ENCODE measurements at regions not wholly inside any gene's neighbourhood (a gene's known extent, or its start where the extent isn't known, plus 50 kb on each side); places are given as distances from the start of the nearest gene placed in this dataset.
A peak's percentile ranks its signal among the peaks of the same experiment; 100 is the strongest.

DNA sequence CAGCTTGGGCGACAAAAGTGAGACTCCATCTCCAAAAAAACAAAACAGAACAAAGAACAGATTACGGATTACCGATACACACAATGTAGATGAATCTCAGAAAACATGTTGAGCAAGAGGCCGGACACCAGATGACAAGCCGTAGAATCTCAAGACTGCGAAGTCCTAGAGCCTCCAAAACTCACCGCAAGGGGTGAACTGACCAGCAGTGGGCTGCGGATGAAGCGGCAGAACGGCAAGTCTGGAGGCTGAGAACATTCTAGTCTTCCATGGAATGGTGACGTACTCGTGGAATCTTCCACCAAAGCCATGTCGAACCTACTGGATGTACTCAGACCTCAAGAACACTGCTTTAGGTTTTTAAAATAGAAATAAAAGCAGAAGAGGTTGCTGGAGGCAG, 198.8 kb downstream of the NDUFA10 start:
- H3K79me2 ChIP-seq (ENCODE audit: low read depth) = no peaks in the 10 kb centered on the region
- no peak overlapping the region for H3K27ac ChIP-seq
- Mint-ChIP-seq H3K36me3 (no peaks in the 10 kb centered on the region), H3K27ac (no peak overlapping the region), H3K4me1 (peaks cover 23% of the 10 kb centered on the region), H3K9me3 (no peaks in the 10 kb centered on the region), H3K27me3 (ENCODE audit: insufficient read depth, low read depth) (peaks cover 15% of the 10 kb centered on the region), H3K4me3 (no peak overlapping the region)
- H3K9me3 ChIP-seq (ENCODE audit: low read depth) = no peaks in the 10 kb centered on the region
- H3K4me3 ChIP-seq = no peak overlapping the region
- peaks cover 6% of the 10 kb centered on the region for H3F3A ChIP-seq (ENCODE audit: low read depth)
- no peak overlapping the region for H2AFZ ChIP-seq (replicated peaks)
- TF ChIP-seq, protein P1, sequence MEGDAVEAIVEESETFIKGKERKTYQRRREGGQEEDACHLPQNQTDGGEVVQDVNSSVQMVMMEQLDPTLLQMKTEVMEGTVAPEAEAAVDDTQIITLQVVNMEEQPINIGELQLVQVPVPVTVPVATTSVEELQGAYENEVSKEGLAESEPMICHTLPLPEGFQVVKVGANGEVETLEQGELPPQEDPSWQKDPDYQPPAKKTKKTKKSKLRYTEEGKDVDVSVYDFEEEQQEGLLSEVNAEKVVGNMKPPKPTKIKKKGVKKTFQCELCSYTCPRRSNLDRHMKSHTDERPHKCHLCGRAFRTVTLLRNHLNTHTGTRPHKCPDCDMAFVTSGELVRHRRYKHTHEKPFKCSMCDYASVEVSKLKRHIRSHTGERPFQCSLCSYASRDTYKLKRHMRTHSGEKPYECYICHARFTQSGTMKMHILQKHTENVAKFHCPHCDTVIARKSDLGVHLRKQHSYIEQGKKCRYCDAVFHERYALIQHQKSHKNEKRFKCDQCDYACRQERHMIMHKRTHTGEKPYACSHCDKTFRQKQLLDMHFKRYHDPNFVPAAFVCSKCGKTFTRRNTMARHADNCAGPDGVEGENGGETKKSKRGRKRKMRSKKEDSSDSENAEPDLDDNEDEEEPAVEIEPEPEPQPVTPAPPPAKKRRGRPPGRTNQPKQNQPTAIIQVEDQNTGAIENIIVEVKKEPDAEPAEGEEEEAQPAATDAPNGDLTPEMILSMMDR (IDR thresholded peaks at IDR 0.05) = no peak
- TF ChIP-seq EZH2phosphoT487 (IDR thresholded peaks at IDR 0.05) (no peak), EZH2 (IDR thresholded peaks at IDR 0.05) (no peak)
- peaks cover 13% of the 10 kb centered on the region for H3K4me1 ChIP-seq
- H3K36me3 ChIP-seq = no peaks in the 10 kb centered on the region
- DNase-seq (ENCODE audit: low spot score) = no peak
- no peaks in the 10 kb centered on the region for H3K27me3 ChIP-seq
- no peaks in the 10 kb centered on the region for H4K20me1 ChIP-seq (ENCODE audit: low read depth)
- no peak overlapping the region for H3K4me2 ChIP-seq
- no peak overlapping the region for H3K9ac ChIP-seq

DNA sequence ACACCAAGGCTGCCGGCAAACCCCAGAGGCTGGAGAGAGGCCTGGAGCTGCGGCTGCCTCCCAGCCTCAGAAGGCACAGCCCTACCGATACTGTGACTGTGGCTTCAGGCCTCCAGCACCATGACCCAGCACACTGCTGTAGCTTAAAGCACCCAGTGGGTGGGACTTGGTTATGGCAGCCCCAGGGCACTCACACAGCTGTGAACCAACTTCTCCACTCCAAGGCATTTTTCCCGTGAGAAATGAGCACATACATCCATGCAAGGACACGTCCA, 199.5 kb downstream of the NDUFA10 start:
- H3K27ac ChIP-seq = no peak overlapping the region
- Mint-ChIP-seq H3K9me3 (no peaks in the 10 kb centered on the region), H3K27me3 (ENCODE audit: insufficient read depth, low read depth) (peaks cover 16% of the 10 kb centered on the region), H3K27ac (no peak overlapping the region), H3K4me1 (peaks cover 21% of the 10 kb centered on the region), H3K4me3 (no peak overlapping the region), H3K36me3 (no peaks in the 10 kb centered on the region)
- H2AFZ ChIP-seq (replicated peaks) = no peak overlapping the region
- TF ChIP-seq, protein P1 (IDR thresholded peaks at IDR 0.05) = no peak
- TF ChIP-seq EZH2 (IDR thresholded peaks at IDR 0.05) = no peak
- TF ChIP-seq EZH2phosphoT487 (IDR thresholded peaks at IDR 0.05) = no peak
- H4K20me1 ChIP-seq (ENCODE audit: low read depth) = no peaks in the 10 kb centered on the region
- H3K27me3 ChIP-seq = no peaks in the 10 kb centered on the region
- peaks cover 7% of the 10 kb centered on the region for H3K4me1 ChIP-seq
- H3K4me3 ChIP-seq = no peak overlapping the region
- no peaks in the 10 kb centered on the region for H3K36me3 ChIP-seq
- peaks cover 1% of the 10 kb centered on the region for H3F3A ChIP-seq (ENCODE audit: low read depth)
- no peaks in the 10 kb centered on the region for H3K79me2 ChIP-seq (ENCODE audit: low read depth)
- no peak overlapping the region for H3K4me2 ChIP-seq
- no peak for DNase-seq (ENCODE audit: low spot score)
- no peaks in the 10 kb centered on the region for H3K9me3 ChIP-seq (ENCODE audit: low read depth)
- no peak overlapping the region for H3K9ac ChIP-seq

DNA sequence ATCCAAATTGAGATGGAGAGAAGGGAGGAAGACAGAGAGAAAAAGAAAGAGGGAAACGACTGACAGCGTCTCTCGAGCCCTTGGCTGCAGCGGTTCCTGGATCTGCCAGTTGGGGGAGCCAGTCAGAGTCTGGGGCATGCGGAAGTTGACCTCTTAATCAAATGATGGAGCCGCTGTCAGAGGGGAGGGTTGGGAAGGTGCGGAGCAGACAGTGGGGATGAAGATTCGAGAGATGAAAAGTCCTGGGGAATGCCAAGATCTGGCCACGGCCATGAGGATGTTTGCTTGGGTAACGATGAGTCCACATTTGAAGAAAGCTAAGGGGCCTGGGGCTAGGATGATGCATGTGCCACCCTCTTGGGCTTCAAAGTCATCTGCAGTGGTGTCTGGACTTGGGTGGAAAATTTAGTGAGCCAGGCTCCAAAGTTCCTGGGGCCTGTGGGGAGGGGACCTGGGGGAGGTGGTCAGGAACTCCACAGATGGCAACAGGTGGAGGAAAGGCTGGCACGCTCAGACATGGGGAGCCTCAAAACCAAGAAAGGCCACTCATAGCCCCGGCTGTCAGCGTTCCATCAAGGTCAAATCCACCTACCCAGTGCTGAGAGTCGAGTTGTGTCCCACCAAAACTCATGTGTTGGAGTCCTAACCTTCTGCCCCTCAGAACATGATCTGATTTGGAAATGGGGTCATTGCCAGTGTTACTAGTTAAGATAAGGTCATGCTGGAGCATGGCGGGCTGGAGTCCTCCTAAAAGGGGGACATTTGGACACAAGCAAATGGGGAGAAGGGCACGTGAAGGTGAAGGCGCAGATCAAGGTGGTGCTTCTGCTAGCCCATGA, 200.1 kb downstream of the NDUFA10 start:
- H3K79me2 ChIP-seq (ENCODE audit: low read depth) = no peaks in the 10 kb centered on the region
- TF ChIP-seq EZH2phosphoT487 (IDR thresholded peaks at IDR 0.05) = no peak
- TF ChIP-seq, protein P1 (IDR thresholded peaks at IDR 0.05) = peak; percentile 46
- Mint-ChIP-seq H3K4me1 (peaks cover 23% of the 10 kb centered on the region), H3K9me3 (no peaks in the 10 kb centered on the region), H3K27ac (no peak overlapping the region), H3K4me3 (no peak overlapping the region), H3K36me3 (no peaks in the 10 kb centered on the region), H3K27me3 (ENCODE audit: insufficient read depth, low read depth) (peaks cover 16% of the 10 kb centered on the region)
- no peak overlapping the region for H3K27ac ChIP-seq
- H3K4me3 ChIP-seq = no peak overlapping the region
- H3F3A ChIP-seq (ENCODE audit: low read depth) = no peaks in the 10 kb centered on the region
- no peak for DNase-seq (ENCODE audit: low spot score)
- H3K9me3 ChIP-seq (ENCODE audit: low read depth) = no peaks in the 10 kb centered on the region
- H3K9ac ChIP-seq = no peak overlapping the region
- H4K20me1 ChIP-seq (ENCODE audit: low read depth) = no peaks in the 10 kb centered on the region
- peak overlapping the region; percentile 46 for H3K4me2 ChIP-seq
- H3K27me3 ChIP-seq = no peaks in the 10 kb centered on the region
- H3K36me3 ChIP-seq = no peaks in the 10 kb centered on the region
- H2AFZ ChIP-seq (replicated peaks) = peak overlapping the region; percentile 90
- H3K4me1 ChIP-seq = peaks cover 7% of the 10 kb centered on the region

Measured in neural progenitor cell (in vitro differentiated cells).